OCI-LY3 (cell line): ENCODE measurements at regions not wholly inside any gene's neighbourhood (a gene's known extent, or its start where the extent isn't known, plus 50 kb on each side); places are given as distances from the start of the nearest gene placed in this dataset.

Source experiments
- CTCF ChIP-seq: fragments of 200-600, 300-600 bp; sonication (generic); IDR thresholded peaks from 2 replicates; pipeline ENCODE4 v1.5.1; 2014; ENCODE audit warnings: antibody characterized with exemption, low read length, low read depth
- EZH2phosphoT487 ChIP-seq: fragments of 200-600 bp; shearing (Covaris generic); IDR thresholded peaks from 2 replicates; pipeline ENCODE4 v1.6.1; 2018; ENCODE audit warnings: antibody characterized with exemption, mixed run types, low read depth

GRCh38 chr2:160551259-160551658 is 57.7 kb upstream of the RBMS1 start:
- TF ChIP-seq CTCF (peak; percentile 47), EZH2phosphoT487 (no peak)
